Muscle of back (tissue), 3 donors: ENCODE measurements at regions not wholly inside any gene's neighbourhood (a gene's known extent, or its start where the extent isn't known, plus 50 kb on each side); places are given as distances from the start of the nearest gene placed in this dataset.

Source experiments
- DNase-seq, 3 donors: peaks; one replicate each; pipeline versions ENCODE4 v3.0.0 to v3.0.0-alpha.2; 2013

- DNase-seq = no peak
These were observed 336.6 kb upstream of the SALL3 start for GRCh38 chr18:78643004-78643403.

DNA sequence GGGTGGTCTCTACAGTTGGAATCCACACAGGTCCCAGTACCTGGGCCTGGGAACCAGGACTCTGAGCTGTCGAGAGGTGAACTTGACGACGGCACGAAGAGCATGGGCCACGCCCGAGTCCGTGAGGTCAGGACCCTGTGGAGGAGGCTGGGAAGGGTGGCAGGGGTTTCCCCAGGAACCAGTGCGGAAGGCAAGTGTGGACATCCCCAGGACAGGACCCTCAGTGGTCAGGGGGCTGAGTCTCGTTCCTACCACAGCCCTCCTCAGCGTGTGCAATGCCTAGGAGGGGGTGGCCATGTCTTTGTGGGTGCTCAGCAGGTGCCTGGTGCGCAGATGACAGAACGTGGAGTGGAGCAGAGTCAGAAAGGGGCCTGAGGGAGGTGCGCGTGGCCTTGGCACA is 335.6 kb upstream of the SALL3 start:
- no peak for DNase-seq

DNA sequence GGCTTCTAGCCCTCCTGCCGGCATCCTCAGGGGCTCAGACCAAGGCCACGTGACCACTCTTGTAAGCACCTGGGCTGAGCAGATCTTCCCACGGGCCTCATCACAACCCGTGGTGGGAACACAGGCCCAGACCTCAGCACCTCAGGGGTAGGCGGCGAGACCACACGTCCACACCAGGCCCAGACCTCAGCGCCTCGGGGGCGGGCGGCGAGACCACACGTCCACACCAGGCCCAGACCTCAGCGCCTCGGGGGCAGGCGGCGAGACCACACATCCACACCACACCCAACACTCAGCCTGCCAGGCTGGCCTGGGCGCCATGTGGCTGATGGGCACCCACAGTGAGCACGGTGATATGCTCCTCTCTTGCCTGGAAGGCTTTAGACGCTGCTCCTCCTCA is 334.4 kb upstream of the SALL3 start:
- no peak for DNase-seq

DNA sequence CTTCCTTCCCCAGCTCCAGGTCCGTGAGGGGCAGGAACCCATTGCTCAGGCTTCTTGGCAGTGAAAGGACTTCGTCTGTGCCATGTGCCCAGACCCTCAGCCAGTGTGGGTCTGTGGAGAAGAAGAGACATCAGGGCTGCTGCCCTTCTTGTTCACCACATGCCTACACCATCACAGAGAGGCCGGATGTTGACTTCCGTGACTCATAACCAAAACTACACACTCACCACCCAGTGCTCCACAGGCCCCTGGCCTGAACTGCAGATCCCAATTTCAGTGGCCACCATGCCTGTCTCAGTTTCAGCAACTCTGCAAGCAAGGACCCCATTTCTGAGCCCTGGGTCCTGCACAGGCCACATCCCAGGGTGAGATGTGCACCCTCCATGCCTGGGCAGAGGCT is 332.6 kb upstream of the SALL3 start:
- no peak for DNase-seq

DNA sequence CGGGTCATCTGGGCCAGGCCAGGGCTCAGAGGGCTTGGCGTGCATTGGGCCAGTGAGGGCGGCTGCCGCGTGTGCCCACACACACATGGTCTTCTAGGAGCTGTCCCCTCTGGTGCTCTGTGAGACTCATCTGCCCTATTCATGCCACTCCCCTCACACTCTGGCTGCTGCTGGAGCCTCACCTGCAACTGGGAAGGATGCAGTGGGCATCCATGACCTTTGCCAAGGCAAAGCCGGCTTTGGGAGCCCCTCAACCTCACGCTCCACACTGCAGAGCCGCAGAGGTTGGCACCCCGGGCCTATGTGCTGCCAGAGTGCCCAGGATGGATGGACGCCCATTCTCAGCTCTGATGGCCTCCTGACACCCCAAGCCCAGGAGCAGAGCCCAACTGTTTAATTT is 330.2 kb upstream of the SALL3 start:
- DNase-seq = no peak

- no peak for DNase-seq
These were observed 328.7 kb upstream of the SALL3 start for GRCh38 chr18:78650926-78651325.

GRCh38 chr18:78652001-78652545 is 327.5 kb upstream of the SALL3 start:
- DNase-seq = no peak

- DNase-seq = no peak
These were observed 323.7 kb upstream of the SALL3 start for GRCh38 chr18:78655921-78656320.

- no peak for DNase-seq
These were observed 323.2 kb upstream of the SALL3 start for GRCh38 chr18:78656346-78656925.

- no peak for DNase-seq
These were observed 321.1 kb upstream of the SALL3 start for GRCh38 chr18:78658531-78658930.

DNA sequence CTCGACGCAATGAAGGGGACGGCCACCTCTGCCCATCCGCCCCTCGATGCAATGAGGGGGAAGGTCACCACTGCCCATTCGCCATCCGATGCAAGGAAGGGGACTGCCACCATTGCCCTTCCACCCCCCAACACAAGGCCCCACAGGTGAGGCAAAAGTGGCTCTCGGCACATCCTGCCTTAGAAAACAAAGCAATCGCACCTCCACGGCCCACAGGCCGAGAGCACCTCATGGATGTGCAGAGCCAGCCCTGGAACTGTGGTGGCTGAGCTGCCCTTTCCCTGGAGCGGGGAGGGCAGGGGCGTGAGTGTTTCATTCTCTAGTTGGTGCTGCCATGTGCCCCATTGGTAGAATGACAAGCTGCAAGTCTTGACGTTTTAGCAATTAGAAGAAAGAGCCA is 320.6 kb upstream of the SALL3 start:
- no peak for DNase-seq

DNA sequence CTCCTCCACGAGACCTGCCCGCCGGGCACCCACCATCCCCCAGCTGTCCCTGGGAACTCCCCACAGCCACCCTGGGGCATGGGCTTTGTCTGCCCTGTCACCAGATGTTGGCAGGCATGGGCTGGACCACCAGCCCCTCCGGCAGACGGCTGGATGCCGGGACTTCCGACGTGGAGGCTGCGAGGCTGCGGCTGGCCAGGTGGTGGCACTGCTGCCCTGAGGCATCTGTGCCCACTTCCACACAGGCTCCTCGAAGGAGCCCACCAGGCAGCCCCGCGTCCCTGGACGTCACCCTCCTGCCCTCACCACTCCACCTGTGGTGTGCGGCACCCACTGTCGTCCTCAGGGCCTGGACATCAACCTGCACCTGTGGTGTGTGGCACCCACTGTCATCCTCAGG is 319.9 kb upstream of the SALL3 start:
- no peak for DNase-seq

- no peak for DNase-seq
These were observed 319.3 kb upstream of the SALL3 start for GRCh38 chr18:78660311-78660710.

DNA sequence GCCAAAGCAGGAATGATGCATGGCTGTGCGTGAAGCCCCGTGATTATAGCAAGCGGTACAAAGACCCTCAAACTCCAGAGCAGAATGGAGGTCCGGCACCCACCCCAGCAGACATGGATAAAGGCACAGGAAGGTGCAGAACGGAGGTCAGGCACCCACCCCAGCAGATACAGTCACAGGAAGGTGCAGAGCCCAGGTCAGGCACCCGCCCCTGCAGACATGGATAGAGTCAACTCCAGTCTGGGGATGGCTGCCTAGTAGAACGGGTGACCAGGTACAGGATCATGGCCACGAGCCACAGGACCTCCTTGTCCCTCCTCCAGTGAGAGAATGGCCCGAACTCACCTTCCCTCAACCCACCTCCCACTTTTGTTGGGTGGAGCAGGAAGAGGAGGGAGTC is 318.3 kb upstream of the SALL3 start:
- DNase-seq = no peak

DNA sequence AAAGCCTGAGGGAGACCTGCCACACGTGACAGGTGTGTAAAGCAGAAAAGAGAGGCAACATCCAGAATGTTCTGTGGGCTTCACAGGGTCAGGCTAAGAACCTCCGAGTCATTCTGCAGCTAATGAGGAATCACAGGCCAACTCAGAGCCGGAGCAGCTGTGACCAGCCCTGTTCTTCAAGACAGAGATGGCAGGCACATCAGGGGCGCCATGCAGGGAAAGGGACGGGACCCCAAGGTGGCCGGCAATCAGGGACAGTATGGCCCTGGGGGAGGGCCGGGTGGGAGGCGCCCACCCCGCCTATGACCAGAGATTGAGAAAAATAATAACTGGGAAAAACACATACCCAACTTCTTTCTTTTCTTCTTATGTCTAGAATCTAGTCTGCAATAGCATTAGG is 316.7 kb upstream of the SALL3 start:
- no peak for DNase-seq

DNA sequence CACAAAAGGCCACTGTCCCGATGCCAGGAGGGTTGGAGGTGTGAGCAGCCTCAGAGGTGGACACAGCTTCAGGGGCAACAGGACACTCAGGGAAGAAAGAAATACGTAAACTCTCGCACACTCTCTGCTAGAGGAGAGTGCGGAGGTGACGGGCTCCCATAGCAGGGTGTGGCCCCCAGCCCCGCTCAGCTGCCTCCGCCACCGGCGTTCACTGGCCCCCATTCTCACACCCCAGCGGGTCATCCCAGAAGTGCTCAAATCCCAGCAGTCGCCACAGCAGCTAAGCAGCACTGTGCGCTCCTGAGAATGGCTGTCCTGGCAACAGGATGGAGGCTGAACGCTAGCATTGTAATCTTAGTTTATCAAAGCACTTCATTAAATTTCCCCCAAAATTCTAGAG is 315.6 kb upstream of the SALL3 start:
- no peak for DNase-seq

GRCh38 chr18:78664848-78665247 is 314.8 kb upstream of the SALL3 start:
- DNase-seq = no peak

DNA sequence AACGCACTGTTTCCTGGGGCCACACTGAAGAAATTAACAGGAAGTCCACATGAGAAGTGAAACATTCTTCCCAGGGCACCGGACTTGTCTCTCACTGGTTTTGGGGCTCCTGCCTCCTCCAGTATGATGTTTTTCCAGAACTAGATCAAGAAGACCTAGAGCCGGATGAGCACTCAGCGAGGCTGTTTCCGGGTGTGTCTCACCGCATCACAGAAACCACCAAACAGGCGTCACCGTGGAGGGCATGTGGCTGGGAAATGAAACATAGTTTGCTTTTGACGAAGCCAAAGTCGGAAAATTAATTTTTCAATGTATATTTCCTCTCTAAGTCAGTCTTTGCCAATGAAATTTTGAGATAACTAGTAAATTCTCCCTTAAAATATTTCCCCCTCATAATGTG is 314.0 kb upstream of the SALL3 start:
- no peak for DNase-seq

DNA sequence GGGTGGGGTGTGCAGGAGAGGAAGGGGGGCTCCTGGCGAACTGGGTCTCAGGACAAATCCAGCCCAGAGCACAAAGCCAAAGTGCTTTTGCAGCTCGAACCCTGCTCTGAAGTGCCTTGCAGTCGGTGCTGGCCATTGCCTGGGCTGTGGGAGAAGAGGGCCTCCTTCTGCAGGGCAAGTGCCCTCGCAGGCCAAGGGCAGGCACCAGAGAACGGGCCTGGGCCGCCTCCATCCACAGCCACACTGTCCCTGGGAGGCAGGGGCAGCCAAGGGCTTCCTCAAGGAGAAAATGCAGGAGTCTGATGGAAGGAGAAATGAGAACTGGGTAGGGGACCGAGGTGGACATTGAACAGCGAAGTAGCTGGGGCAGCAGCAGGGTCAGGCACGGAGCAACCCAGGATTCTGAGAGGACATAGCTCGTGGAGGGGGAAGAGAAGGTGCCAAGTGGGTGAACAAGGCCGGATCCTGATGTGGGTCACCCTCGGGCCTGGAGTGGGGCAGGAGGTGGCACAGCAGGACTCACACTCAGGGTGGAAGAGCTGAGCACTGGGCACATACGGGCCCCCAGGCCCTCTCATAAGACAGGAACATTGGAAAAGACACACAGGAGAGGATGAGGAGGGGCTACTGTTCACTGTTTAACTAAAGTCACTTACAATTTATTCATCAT is 312.8 kb upstream of the SALL3 start:
- no peak for DNase-seq

GRCh38 chr18:78670778-78671391 is 308.7 kb upstream of the SALL3 start:
- no peak for DNase-seq

DNA sequence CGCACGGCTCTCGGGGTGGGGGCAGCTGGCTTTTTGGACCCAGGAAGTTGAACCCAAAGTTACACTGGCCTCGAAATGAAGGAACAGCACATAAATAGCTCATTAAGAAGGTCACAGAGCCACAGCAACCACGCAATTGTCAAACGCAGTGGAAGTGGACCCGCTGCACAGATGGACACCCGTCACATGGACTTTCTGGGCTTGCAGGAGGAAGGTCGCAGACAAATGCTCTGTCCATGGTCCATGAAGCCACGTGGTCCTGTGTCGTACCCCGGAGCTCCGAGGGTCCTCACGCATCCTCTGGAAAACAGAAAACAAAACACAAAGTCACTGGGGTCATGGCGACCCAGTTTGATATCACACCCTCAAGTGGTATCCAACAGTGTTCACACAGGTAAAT is 308.1 kb upstream of the SALL3 start:
- no peak for DNase-seq

- DNase-seq = no peak
These were observed 306.7 kb upstream of the SALL3 start for GRCh38 chr18:78672862-78673446.
